Hepatocyte (in vitro differentiated cells): ENCODE measurements at regions not wholly inside any gene's neighbourhood (a gene's known extent, or its start where the extent isn't known, plus 50 kb on each side); places are given as distances from the start of the nearest gene placed in this dataset.

Source experiments
- EZH2phosphoT487 ChIP-seq: fragments of 200-600 bp; sonication (generic); IDR thresholded peaks from one replicate; pipeline ENCODE4 v1.6.1; 2018; ENCODE audit warnings: antibody characterized with exemption, mild to moderate bottlenecking, low read depth, moderate library complexity; ENCODE audit not compliant: unreplicated experiment, severe bottlenecking
- TF ChIP-seq, protein P1 (sequence below): fragments of 200-600 bp; sonication (generic); IDR thresholded peaks from 2 replicates; pipeline ENCODE4 v1.5.1; 2016; ENCODE audit warnings: antibody characterized with exemption, mild to moderate bottlenecking; ENCODE audit not compliant: poor library complexity

DNA sequence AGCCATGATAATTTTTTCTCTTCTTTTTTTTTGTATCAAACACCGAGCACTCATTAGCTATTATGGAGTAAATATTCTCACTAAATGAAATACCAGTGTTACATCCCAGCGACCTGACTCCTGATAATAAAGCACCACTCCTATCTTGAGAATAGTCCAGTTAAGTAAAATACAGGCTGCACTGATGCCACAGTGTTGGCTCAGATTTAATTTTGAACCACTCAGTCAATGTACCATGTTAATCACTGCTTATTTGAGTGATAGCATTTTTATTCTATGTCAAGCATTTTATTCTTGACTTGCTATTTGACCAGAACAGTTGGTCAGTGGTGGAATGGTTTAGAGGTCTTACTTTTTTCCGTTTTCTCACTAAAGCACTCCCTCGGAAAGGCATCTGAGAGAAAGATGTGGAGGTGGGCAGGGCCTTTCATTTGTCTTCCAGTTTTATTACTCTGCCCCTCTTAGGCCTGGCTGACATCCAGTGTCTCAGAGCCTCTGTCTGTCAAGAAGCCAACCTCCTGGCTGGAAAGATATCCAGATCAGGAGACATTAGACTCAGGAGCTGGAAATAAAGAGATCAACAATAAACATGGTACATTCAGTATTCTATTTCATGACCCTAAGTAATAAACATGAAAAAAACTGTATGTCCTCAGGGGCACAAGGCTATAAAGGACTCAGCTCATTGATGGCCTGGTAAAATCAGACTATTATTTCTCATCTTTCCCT lies 457.8 kb downstream of the EPM2A start:
- TF ChIP-seq, protein P1, sequence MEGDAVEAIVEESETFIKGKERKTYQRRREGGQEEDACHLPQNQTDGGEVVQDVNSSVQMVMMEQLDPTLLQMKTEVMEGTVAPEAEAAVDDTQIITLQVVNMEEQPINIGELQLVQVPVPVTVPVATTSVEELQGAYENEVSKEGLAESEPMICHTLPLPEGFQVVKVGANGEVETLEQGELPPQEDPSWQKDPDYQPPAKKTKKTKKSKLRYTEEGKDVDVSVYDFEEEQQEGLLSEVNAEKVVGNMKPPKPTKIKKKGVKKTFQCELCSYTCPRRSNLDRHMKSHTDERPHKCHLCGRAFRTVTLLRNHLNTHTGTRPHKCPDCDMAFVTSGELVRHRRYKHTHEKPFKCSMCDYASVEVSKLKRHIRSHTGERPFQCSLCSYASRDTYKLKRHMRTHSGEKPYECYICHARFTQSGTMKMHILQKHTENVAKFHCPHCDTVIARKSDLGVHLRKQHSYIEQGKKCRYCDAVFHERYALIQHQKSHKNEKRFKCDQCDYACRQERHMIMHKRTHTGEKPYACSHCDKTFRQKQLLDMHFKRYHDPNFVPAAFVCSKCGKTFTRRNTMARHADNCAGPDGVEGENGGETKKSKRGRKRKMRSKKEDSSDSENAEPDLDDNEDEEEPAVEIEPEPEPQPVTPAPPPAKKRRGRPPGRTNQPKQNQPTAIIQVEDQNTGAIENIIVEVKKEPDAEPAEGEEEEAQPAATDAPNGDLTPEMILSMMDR: no peak
- no peak for TF ChIP-seq EZH2phosphoT487
